Right lobe of liver (tissue), 4 donors: ENCODE measurements at regions not wholly inside any gene's neighbourhood (a gene's known extent, or its start where the extent isn't known, plus 50 kb on each side); places are given as distances from the start of the nearest gene placed in this dataset.

Source experiments
- POLR2A ChIP-seq: fragments of 450-650 bp; IDR thresholded peaks from one replicate; pipeline ENCODE4 v1.6.1; 2017; ENCODE audit warnings: antibody characterized with exemption, mild to moderate bottlenecking
- TF ChIP-seq, protein P1 (sequence below), 4 donors: fragments of 200-600 bp in 3 of 4; fragments of 450-650 bp in 1 of 4; IDR thresholded peaks; one replicate each; pipeline versions ENCODE4 v1.5.1 to v1.8.0; 2016 to 2022; ENCODE audit warnings: antibody characterized with exemption in 4 of 4, mild to moderate bottlenecking in 2 of 4
- donor health status: DM: no; HTN: no; CAD: no.
- donor health status: DM: no; HTN: no; CAD: no.
- donor health status: DM: no; HTN: yes; CAD: no.

DNA sequence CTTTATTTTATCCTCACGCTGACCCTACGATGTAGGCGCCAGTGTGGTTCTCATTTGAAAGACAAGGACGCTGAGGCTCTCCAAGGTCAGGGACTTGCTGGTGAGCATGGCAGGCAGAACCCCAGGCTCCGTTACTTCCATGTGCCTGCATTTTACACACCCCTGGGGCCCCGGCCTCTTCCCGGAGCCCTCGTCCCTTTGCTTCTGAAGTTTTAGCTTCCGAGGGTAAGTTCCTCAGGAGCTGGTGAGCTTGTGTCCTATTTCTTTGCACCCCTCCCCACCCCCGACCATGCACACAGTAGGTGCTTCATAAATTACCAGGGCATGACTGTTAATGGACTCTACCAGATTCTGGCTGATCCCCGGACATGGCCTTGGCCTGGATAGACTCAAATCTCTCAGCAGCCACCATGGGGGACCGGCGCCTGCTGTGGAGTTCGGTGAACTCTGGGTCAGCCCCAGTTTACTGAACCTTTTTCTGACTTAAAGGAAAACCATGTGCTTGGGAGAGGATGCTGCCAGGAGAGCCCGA is 59.3 kb upstream of the RNU6ATAC start:
- no peak for TF ChIP-seq POLR2A
- TF ChIP-seq, protein P1, sequence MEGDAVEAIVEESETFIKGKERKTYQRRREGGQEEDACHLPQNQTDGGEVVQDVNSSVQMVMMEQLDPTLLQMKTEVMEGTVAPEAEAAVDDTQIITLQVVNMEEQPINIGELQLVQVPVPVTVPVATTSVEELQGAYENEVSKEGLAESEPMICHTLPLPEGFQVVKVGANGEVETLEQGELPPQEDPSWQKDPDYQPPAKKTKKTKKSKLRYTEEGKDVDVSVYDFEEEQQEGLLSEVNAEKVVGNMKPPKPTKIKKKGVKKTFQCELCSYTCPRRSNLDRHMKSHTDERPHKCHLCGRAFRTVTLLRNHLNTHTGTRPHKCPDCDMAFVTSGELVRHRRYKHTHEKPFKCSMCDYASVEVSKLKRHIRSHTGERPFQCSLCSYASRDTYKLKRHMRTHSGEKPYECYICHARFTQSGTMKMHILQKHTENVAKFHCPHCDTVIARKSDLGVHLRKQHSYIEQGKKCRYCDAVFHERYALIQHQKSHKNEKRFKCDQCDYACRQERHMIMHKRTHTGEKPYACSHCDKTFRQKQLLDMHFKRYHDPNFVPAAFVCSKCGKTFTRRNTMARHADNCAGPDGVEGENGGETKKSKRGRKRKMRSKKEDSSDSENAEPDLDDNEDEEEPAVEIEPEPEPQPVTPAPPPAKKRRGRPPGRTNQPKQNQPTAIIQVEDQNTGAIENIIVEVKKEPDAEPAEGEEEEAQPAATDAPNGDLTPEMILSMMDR (IDR thresholded peaks at IDR 0.05): no peak
